Endodermal cell (in vitro differentiated cells): ENCODE measurements at regions not wholly inside any gene's neighbourhood (a gene's known extent, or its start where the extent isn't known, plus 50 kb on each side); places are given as distances from the start of the nearest gene placed in this dataset.

Experiments
- DNase-seq: peaks from one replicate; pipeline ENCODE4 v3.0.0-alpha.2; 2017
- H3K27ac ChIP-seq: 2 replicates; pipeline ENCODE4 v1.5.1; 2013; ENCODE audit warnings: mild to moderate bottlenecking, low read depth, low read length, moderate library complexity
- H3K27me3 ChIP-seq: 2 replicates; pipeline ENCODE4 v1.6.1; 2013; ENCODE audit warnings: mild to moderate bottlenecking, low read length, moderate library complexity; ENCODE audit not compliant: insufficient read depth, control insufficient read depth, poor library complexity, severe bottlenecking
- H3K36me3 ChIP-seq: 2 replicates; pipeline ENCODE4 v1.7.0; 2013; ENCODE audit warnings: mild to moderate bottlenecking, low read length, moderate library complexity; ENCODE audit not compliant: control insufficient read depth, insufficient read depth
- H3K4me1 ChIP-seq: one replicate; pipeline ENCODE4 v1.7.0; 2013; ENCODE audit warnings: low read length; ENCODE audit not compliant: control insufficient read depth, insufficient read depth
- H3K4me3 ChIP-seq: 2 replicates; pipeline ENCODE4 v1.5.1; 2013; ENCODE audit warnings: mild to moderate bottlenecking, low read length, moderate library complexity
- H3K9ac ChIP-seq: 2 replicates; pipeline ENCODE4 v1.6.1; 2013; ENCODE audit warnings: mild to moderate bottlenecking, low read length, moderate library complexity; ENCODE audit not compliant: poor library complexity, severe bottlenecking; ENCODE audit errors: extremely low read depth
- H3K9me3 ChIP-seq: 2 replicates; pipeline ENCODE4 v1.6.1; 2013; ENCODE audit warnings: mild to moderate bottlenecking, low read length, moderate library complexity; ENCODE audit not compliant: control insufficient read depth
- H3K27ac Mint-ChIP-seq: 2 replicates; pipeline ENCODE4 v1.8.0; 2020; ENCODE audit warnings: mixed read lengths
- H3K27me3 Mint-ChIP-seq: 2 replicates; pipeline ENCODE4 v1.8.0; 2021; ENCODE audit warnings: mild to moderate bottlenecking, mixed read lengths; ENCODE audit not compliant: insufficient read depth
- H3K36me3 Mint-ChIP-seq: 2 replicates; pipeline ENCODE4 v1.8.0; 2020; ENCODE audit warnings: low read depth, mixed read lengths
- H3K4me1 Mint-ChIP-seq: 2 replicates; pipeline ENCODE4 v1.8.0; 2020; ENCODE audit warnings: mixed read lengths
- H3K4me3 Mint-ChIP-seq: 2 replicates; pipeline ENCODE4 v1.8.0; 2020; ENCODE audit warnings: mild to moderate bottlenecking, moderate library complexity, mixed read lengths
- H3K9me3 Mint-ChIP-seq: 2 replicates; pipeline ENCODE4 v1.8.0; 2020; ENCODE audit warnings: mild to moderate bottlenecking, mixed read lengths
- WGBS, 2 experiments: methylation state at CpG; one replicate each; pipeline versions ENCODE4 v1.1.5 to v1.1.7; 2013; ENCODE audit warnings: missing lambda C conversion rate in 2 of 2, mixed read lengths in 1 of 2; ENCODE audit not compliant: insufficient coverage in 1 of 2, insufficient read length in 1 of 2; 5-methylcytosine and 5-hydroxymethylcytosine counted together
- TF ChIP-seq, protein P1 (sequence below): fragments of 200-600 bp; sonication (generic); conservative IDR thresholded peaks from 2 replicates; pipeline ENCODE4 v1.5.0; 2021; ENCODE audit warnings: antibody characterized with exemption, mild to moderate bottlenecking

DNA sequence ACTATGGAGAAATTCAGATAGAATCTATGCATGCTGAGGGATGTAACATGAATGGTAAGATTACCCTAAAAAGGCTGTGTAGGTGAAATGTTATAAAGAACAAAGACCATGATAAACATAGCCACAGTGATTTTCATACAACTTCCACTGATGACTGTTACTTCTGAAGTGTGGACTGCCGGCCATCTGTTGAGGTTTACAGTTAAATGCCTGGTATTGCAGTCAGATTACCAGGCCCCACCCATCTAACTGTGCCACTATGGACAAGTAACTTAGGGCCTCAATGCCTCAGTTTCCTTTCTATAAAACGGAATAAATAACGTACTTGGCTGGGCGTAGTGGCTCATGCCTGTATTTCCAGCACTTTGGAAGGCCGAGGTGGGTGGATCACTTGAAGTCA, 395.6 kb downstream of the KLF12 start:
- H3K27me3 Mint-ChIP-seq: peaks cover 2% of the 10 kb centered on the region
- H3K4me1 Mint-ChIP-seq: peaks cover 26% of the 10 kb centered on the region
- DNase-seq: no peak
- Histone ChIP-seq H3K4me1 (peaks cover 9% of the 10 kb centered on the region), H3K4me3 (no peak overlapping the region), H3K27ac (no peak overlapping the region), H3K9me3 (peaks cover 5% of the 10 kb centered on the region), H3K27me3 (peaks cover 11% of the 10 kb centered on the region), H3K36me3 (no peaks in the 10 kb centered on the region), H3K9ac (no peak overlapping the region)
- H3K27ac Mint-ChIP-seq: no peak overlapping the region
- TF ChIP-seq, protein P1, sequence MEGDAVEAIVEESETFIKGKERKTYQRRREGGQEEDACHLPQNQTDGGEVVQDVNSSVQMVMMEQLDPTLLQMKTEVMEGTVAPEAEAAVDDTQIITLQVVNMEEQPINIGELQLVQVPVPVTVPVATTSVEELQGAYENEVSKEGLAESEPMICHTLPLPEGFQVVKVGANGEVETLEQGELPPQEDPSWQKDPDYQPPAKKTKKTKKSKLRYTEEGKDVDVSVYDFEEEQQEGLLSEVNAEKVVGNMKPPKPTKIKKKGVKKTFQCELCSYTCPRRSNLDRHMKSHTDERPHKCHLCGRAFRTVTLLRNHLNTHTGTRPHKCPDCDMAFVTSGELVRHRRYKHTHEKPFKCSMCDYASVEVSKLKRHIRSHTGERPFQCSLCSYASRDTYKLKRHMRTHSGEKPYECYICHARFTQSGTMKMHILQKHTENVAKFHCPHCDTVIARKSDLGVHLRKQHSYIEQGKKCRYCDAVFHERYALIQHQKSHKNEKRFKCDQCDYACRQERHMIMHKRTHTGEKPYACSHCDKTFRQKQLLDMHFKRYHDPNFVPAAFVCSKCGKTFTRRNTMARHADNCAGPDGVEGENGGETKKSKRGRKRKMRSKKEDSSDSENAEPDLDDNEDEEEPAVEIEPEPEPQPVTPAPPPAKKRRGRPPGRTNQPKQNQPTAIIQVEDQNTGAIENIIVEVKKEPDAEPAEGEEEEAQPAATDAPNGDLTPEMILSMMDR: no peak
- H3K9me3 Mint-ChIP-seq: no peaks in the 10 kb centered on the region
- WGBS, 2 experiments: 92 to 95% methylated on average over 5 of the region's 5 CpGs
- no peaks in the 10 kb centered on the region for H3K36me3 Mint-ChIP-seq
- H3K4me3 Mint-ChIP-seq: no peak overlapping the region

DNA sequence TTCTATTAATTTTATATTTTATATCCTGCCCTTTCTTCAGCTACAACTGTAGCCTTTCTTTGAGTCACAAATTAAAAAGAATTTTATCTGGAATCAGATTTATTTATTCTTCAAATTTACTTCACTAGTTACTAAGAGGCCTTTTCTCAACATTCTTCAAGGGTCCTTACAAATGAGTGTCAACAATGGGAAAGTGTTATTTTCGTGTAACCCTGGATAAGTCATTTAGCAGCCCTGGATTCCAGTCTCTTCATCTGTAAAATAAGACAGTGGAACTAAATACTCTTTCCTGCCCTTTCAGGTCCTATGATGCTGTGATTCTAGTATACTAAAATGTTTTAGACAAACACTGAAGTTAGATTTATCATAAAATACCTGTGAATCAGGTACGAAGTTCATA, 397.0 kb downstream of the KLF12 start:
- Mint-ChIP-seq H3K27ac (no peak overlapping the region), H3K9me3 (no peaks in the 10 kb centered on the region), H3K27me3 (no peaks in the 10 kb centered on the region), H3K4me1 (peaks cover 21% of the 10 kb centered on the region), H3K36me3 (no peaks in the 10 kb centered on the region), H3K4me3 (no peak overlapping the region)
- Histone ChIP-seq H3K36me3 (no peaks in the 10 kb centered on the region), H3K27me3 (no peaks in the 10 kb centered on the region), H3K27ac (no peak overlapping the region), H3K9me3 (peaks cover 5% of the 10 kb centered on the region), H3K4me1 (peaks cover 9% of the 10 kb centered on the region), H3K4me3 (no peak overlapping the region), H3K9ac (no peak overlapping the region)
- TF ChIP-seq, protein P1: no peak
- WGBS, 2 experiments: 84 to 86% methylated on average over 1 to 2 of the region's 2 CpGs
- no peak for DNase-seq

DNA sequence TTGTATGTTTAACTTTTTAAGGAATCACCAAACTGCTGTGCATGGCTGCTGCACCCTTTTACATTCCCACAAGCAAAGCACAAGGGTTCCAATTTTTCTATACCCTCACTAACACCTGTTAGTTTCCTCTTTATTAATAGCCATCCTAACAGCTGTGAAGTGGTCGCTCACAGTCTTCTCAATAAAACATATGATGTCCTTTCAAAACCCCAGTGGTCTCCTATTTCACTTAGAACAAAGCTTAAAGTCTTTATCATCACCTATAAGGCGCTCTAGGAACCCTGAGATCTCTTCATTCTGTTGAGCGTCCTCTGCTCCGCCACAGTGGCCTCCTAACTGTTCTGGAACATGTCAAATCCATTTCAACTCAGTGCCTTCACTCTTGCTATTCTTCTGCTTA, 400.5 kb downstream of the KLF12 start:
- Mint-ChIP-seq H3K9me3 (no peaks in the 10 kb centered on the region), H3K27ac (no peak overlapping the region), H3K36me3 (no peaks in the 10 kb centered on the region), H3K27me3 (no peaks in the 10 kb centered on the region), H3K4me1 (peaks cover 17% of the 10 kb centered on the region), H3K4me3 (no peak overlapping the region)
- TF ChIP-seq, protein P1: no peak
- Histone ChIP-seq H3K4me3 (no peak overlapping the region), H3K27me3 (no peaks in the 10 kb centered on the region), H3K36me3 (no peaks in the 10 kb centered on the region), H3K9ac (no peak overlapping the region), H3K4me1 (no peaks in the 10 kb centered on the region), H3K9me3 (no peaks in the 10 kb centered on the region), H3K27ac (no peak overlapping the region)
- WGBS, 2 experiments: 94 to 96% methylated on average over 4 of the region's 4 CpGs
- DNase-seq: no peak
